MV-4-11 (cell line): ENCODE measurements at regions not wholly inside any gene's neighbourhood (a gene's known extent, or its start where the extent isn't known, plus 50 kb on each side); places are given as distances from the start of the nearest gene placed in this dataset.
"Not testable (repeated sequence)": the region's sequence is repeated elsewhere in the genome, so short reads cannot be mapped to it uniquely, and the experiment has no call there.

Source experiments
- DNase-seq: peaks from one replicate; lab custom pipeline; 2025; lab: John Stamatoyannopoulos, UW

- DNase-seq = no peak
These were observed 252.6 kb upstream of the ANKRD30A start for GRCh38 chr10:36872702-36873393.

GRCh38 chr10:36840788-36841187 lies 284.6 kb upstream of the ANKRD30A start:
- no peak for DNase-seq

- DNase-seq = no peak
These were observed 288.0 kb upstream of the ANKRD30A start for GRCh38 chr10:36837416-36837815.

GRCh38 chr10:36819781-36820180 lies 305.6 kb upstream of the ANKRD30A start:
- no peak for DNase-seq

GRCh38 chr10:36817898-36818297 lies 307.5 kb upstream of the ANKRD30A start:
- DNase-seq = no peak

- DNase-seq = no peak
These were observed 316.6 kb upstream of the ANKRD30A start for GRCh38 chr10:36808625-36809362.

GRCh38 chr10:36803229-36803628 lies 322.2 kb upstream of the ANKRD30A start:
- no peak for DNase-seq

GRCh38 chr10:36802490-36803153 lies 322.8 kb upstream of the ANKRD30A start:
- DNase-seq = no peak

- DNase-seq = no peak
These were observed 323.7 kb upstream of the ANKRD30A start for GRCh38 chr10:36801660-36802059.

GRCh38 chr10:36794981-36795380 lies 330.4 kb upstream of the ANKRD30A start:
- no peak for DNase-seq

- DNase-seq = no peak
These were observed 335.4 kb upstream of the ANKRD30A start for GRCh38 chr10:36789974-36790373.

- DNase-seq = no peak
These were observed 337.2 kb upstream of the ANKRD30A start for GRCh38 chr10:36788152-36788551.

- DNase-seq = no peak
These were observed 342.0 kb upstream of the ANKRD30A start for GRCh38 chr10:36783400-36783799.

- DNase-seq = no peak
These were observed 343.8 kb upstream of the ANKRD30A start for GRCh38 chr10:36781570-36781969.

- no peak for DNase-seq
These were observed 345.2 kb upstream of the ANKRD30A start for GRCh38 chr10:36780158-36780557.

GRCh38 chr10:36779238-36779846 lies 346.1 kb upstream of the ANKRD30A start:
- DNase-seq = no peak

GRCh38 chr10:36778651-36779050 lies 346.7 kb upstream of the ANKRD30A start:
- DNase-seq = no peak

- no peak for DNase-seq
These were observed 351.7 kb upstream of the ANKRD30A start for GRCh38 chr10:36773652-36774051.

GRCh38 chr10:36771725-36772124 lies 353.7 kb upstream of the ANKRD30A start:
- DNase-seq = no peak

- not testable (repeated sequence) for DNase-seq
These were observed 355.7 kb upstream of the ANKRD30A start for GRCh38 chr10:36769741-36770140.

GRCh38 chr10:36766940-36767339 lies 358.5 kb upstream of the ANKRD30A start:
- DNase-seq = no peak

GRCh38 chr10:36766415-36766810 lies 359.0 kb upstream of the ANKRD30A start:
- DNase-seq = no peak
